SJCRH30 (cell line): ENCODE measurements at regions not wholly inside any gene's neighbourhood (a gene's known extent, or its start where the extent isn't known, plus 50 kb on each side); places are given as distances from the start of the nearest gene placed in this dataset.

ENCODE experiments used
- DNase-seq, 2 experiments: peaks; one replicate each; pipeline ENCODE4 v3.0.0-alpha.2; 2015 to 2020
- H3K27ac ChIP-seq: fragments of 250-450 bp; sonication (Bioruptor Pico); 2 replicates; pipeline ENCODE4 v1.5.1; 2020; ENCODE audit warnings: mild to moderate bottlenecking, moderate library complexity
- H3K27me3 ChIP-seq: fragments of 250-450 bp; sonication (Bioruptor Pico); 2 replicates; pipeline ENCODE4 v1.5.1; 2020; ENCODE audit warnings: mild to moderate bottlenecking, moderate library complexity
- H3K36me3 ChIP-seq: fragments of 250-450 bp; sonication (Bioruptor Pico); 2 replicates; pipeline ENCODE4 v1.5.1; 2020; ENCODE audit warnings: mild to moderate bottlenecking, moderate library complexity
- H3K4me1 ChIP-seq: fragments of 250-450 bp; sonication (Bioruptor Pico); 2 replicates; pipeline ENCODE4 v1.5.1; 2020; ENCODE audit warnings: mild to moderate bottlenecking, moderate library complexity
- H3K4me3 ChIP-seq: fragments of 250-450 bp; sonication (Bioruptor Pico); 2 replicates; pipeline ENCODE4 v1.5.1; 2020; ENCODE audit warnings: mild to moderate bottlenecking, moderate library complexity
- H3K9me3 ChIP-seq: fragments of 250-450 bp; sonication (Bioruptor Pico); replicated peaks from 2 replicates; pipeline ENCODE4 v1.5.1; 2020; ENCODE audit warnings: mild to moderate bottlenecking, moderate library complexity

DNA sequence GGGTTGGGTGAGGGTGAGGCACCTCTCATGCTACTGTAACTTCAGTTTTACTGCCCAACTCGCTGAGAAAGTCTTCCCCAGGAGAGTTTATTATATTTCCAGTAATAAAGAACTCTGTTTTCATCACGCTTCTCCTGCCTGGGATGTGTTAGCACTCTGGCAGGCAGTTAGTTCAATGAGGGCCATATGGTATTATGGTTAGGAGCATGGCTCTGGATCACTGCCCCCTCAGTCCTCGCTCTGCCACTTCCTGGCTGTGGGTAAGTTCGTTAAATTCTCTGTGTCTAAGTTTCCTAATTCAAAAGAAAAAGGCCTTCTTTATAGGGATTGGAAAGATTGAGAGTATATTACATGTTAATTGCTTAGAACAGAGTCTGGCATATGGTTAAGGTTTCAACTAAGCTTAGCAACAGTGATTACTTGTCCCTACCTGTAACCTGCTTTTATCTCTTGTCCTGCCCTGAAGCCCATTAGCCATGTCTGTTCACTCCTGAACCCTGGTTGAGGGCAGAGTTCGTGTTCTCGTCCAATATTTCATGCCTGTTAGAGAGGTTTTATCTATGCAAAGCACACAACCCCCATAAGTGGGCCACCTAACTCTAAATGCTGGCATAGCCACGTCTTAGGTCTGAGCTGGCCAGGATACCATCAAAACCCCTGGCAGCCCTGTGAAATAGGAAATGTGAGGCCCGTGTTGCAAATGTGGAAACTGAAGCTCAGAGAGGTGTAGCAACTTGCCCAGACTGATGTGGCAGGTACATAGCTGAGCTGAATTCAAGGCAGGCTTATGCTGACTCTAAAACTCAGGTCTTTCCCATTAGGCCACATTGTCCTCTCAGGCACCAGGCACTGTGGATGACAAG is 342.5 kb upstream of the JARID2 start:
- H3K36me3 ChIP-seq: no peaks in the 10 kb centered on the region
- DNase-seq: no peak
- no peaks in the 10 kb centered on the region for H3K9me3 ChIP-seq
- H3K27ac ChIP-seq: no peak overlapping the region
- no peaks in the 10 kb centered on the region for H3K4me1 ChIP-seq
- no peaks in the 10 kb centered on the region for H3K27me3 ChIP-seq
- H3K4me3 ChIP-seq: no peak overlapping the region

DNA sequence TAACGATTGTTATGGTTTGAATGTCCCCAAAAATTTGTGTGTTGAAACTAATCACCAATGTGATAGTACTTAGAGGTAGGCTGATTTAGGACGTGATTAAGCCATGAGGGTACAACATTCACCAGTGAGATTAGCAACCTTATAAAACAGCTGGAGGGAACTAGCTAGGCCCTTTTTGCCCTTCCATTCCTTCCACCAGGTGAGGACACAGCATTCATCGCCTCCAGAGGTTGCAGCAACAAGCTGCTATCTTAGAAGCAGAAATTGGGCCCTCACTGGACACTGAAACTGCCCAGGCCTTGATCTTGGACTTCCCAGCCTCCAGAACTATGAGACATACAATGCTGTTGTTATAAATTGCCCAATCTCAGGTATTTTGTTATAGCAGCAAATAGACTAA is 340.7 kb upstream of the JARID2 start:
- DNase-seq: no peak
- no peaks in the 10 kb centered on the region for H3K9me3 ChIP-seq
- H3K36me3 ChIP-seq: no peaks in the 10 kb centered on the region
- H3K27ac ChIP-seq: no peak overlapping the region
- H3K27me3 ChIP-seq: no peaks in the 10 kb centered on the region
- H3K4me1 ChIP-seq: no peaks in the 10 kb centered on the region
- H3K4me3 ChIP-seq: no peak overlapping the region

- Histone ChIP-seq H3K9me3 (no peaks in the 10 kb centered on the region), H3K4me1 (peaks cover 10% of the 10 kb centered on the region), H3K4me3 (no peak overlapping the region), H3K27me3 (no peaks in the 10 kb centered on the region), H3K27ac (no peak overlapping the region), H3K36me3 (no peaks in the 10 kb centered on the region)
- no peak for DNase-seq
These were observed 339.2 kb upstream of the JARID2 start for GRCh38 chr6:14906621-14907020.

DNA sequence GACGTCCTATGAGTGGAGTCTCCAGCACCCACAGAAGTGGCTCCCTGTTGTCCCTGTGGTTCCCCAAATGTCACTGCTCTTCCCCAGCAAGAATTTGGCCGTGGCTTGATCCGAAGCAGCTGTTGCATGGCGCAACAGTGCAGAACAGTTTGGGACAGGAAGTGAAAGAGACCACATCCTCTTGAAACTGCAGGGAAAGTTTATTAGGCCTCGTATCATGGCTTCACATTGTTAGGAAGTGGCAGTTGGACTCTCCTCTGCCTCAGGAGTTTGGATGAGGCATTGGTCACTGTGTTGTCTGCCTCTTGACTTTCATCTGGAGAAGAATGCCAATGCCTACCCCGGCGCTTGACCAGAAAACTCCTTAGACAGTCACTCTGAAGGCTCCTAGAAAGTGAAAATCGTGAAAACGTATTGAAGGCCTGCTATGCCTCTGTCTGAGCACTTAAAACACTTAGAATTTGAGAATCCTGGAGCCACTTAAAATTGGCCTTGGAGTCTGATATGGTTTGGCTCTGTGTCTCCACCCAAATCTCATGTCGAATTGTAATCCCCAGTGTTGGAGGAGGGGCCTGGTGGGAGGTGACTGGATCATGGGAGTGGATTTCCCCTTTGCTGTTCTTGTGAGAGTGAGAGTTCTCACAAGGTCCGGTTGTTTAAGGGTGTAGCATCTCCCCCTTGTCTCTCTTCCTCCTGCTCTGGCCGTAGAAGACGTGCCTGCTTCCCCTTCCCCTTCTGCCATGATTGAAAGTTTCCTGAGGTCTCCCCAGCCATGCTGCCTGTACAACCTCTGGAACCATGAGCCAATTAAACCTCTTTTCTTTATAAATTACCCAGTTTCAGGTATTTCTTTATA is 334.9 kb upstream of the JARID2 start:
- peaks cover 10% of the 10 kb centered on the region for H3K4me1 ChIP-seq
- DNase-seq: peak; percentile 43 to 69
- H3K27me3 ChIP-seq: no peaks in the 10 kb centered on the region
- no peaks in the 10 kb centered on the region for H3K36me3 ChIP-seq
- no peak overlapping the region for H3K4me3 ChIP-seq
- H3K27ac ChIP-seq: peak overlapping the region; percentile 76
- no peaks in the 10 kb centered on the region for H3K9me3 ChIP-seq

DNA sequence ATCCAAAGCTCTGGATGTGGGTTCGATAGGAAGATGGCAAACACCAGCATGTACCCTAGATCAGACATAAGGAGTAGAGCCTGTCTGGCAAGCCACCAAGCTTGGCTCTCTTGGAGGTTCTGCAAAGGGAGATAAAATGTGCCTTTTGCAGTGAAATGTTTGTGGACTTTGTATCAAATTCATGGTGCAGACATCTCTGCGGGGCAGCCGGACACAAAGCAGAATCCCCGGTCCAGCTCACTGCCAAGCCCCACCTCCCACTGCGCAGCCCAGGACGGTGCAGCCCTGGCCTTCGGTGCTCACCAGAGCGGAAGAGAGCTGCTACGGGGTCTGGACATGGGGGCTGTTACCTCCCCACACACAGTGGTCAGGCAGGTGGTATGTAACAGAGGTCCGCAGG is 333.6 kb upstream of the JARID2 start:
- no peak overlapping the region for H3K4me3 ChIP-seq
- H3K36me3 ChIP-seq: no peaks in the 10 kb centered on the region
- peaks cover 13% of the 10 kb centered on the region for H3K4me1 ChIP-seq
- no peak for DNase-seq
- H3K27me3 ChIP-seq: no peaks in the 10 kb centered on the region
- H3K9me3 ChIP-seq: no peaks in the 10 kb centered on the region
- H3K27ac ChIP-seq: no peak overlapping the region

DNA sequence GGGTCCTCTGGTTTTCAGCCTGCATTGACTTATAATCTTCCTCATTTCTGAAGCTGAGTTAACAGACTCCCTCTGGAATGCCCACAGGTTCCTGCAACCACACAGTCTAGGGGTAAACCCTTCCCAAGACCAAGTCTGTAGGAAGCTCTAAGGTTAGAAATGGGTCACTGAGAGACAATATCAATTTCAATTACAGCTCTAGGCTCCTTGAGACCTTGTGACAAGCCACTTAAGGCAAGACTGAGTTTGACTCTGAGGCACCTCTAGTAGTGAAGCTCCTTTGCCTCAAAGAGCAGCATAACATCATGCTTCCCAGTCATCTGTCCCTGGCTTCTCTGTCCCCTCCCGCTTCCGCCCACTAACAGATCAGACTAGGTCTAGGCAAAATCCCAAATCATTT is 333.2 kb upstream of the JARID2 start:
- DNase-seq: no peak
- no peaks in the 10 kb centered on the region for H3K9me3 ChIP-seq
- no peaks in the 10 kb centered on the region for H3K27me3 ChIP-seq
- H3K4me3 ChIP-seq: no peak overlapping the region
- peaks cover 14% of the 10 kb centered on the region for H3K4me1 ChIP-seq
- no peak overlapping the region for H3K27ac ChIP-seq
- no peaks in the 10 kb centered on the region for H3K36me3 ChIP-seq

DNA sequence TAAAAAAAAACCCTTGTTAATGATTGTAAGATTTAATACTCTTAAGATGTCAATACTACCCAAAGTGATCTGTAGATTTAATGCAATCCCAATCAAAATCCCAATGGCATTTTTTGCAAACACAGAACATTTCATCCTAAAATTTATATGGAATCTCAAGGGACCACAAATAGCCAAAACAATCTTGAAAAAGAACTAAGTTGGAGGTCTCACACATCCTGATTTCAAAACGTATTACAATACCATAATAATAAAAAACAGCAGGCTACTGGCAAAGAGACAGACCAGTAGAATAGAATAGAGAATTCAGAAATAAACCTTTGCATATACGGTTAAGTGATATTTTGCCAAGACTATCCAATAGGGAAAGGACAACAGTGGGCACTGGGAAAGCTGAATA is 331.9 kb upstream of the JARID2 start:
- H3K36me3 ChIP-seq: no peaks in the 10 kb centered on the region
- H3K27me3 ChIP-seq: no peaks in the 10 kb centered on the region
- peaks cover 14% of the 10 kb centered on the region for H3K4me1 ChIP-seq
- no peak overlapping the region for H3K27ac ChIP-seq
- H3K4me3 ChIP-seq: no peak overlapping the region
- no peak for DNase-seq
- no peaks in the 10 kb centered on the region for H3K9me3 ChIP-seq

- H3K9me3 ChIP-seq: no peaks in the 10 kb centered on the region
- no peaks in the 10 kb centered on the region for H3K36me3 ChIP-seq
- no peak overlapping the region for H3K27ac ChIP-seq
- DNase-seq: no peak
- H3K4me3 ChIP-seq: no peak overlapping the region
- peaks cover 5% of the 10 kb centered on the region; the same call in 1 of the 2 replicates for H3K4me1 ChIP-seq
- H3K27me3 ChIP-seq: no peaks in the 10 kb centered on the region
These were observed 329.7 kb upstream of the JARID2 start for GRCh38 chr6:14915888-14916832.

GRCh38 chr6:14917109-14917910 is 328.6 kb upstream of the JARID2 start:
- no peak overlapping the region for H3K4me3 ChIP-seq
- H3K27me3 ChIP-seq: no peaks in the 10 kb centered on the region
- H3K27ac ChIP-seq: no peak overlapping the region
- 0 out of 2 replicates have a peak, but pooled peaks cover 4% of the 10 kb centered on the region for H3K4me1 ChIP-seq
- no peaks in the 10 kb centered on the region for H3K36me3 ChIP-seq
- DNase-seq: peak in 1 of 2 experiments; percentile 10
- H3K9me3 ChIP-seq: no peaks in the 10 kb centered on the region

DNA sequence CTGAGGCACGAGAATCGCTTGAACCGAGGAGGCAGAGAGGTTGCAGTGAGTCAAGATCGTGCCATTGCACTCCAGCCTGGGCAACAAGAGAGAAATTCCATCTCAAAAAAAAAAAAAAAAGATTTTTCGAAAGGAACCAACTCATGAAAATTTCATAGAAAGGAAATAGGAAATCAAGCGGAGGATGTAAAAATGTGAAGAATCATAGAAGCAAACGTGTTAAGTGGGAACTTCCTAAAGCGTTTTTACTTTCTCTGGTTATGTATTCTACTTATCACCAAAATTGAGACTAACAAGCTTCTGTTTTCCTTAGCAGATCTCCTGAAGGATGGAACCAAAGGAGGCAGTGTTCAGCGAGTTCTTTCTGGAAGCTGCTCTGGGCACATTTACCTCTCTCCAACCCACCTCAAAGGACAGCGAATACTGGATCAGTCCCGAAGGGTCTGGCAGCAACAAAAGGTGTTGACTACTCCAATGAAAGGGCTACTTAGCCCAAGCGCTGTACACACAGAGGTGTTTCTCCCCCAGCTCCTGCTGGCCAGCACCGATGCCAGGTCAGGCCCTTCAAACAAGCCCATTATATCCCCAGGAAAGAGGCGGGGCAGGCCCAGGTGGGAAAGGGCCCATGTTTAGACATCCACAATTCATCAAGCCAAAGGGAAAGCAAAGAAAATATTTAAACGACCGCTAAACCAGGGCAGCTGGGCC is 327.5 kb upstream of the JARID2 start:
- H3K4me1 ChIP-seq: 0 out of 2 replicates have a peak, but pooled peaks cover 4% of the 10 kb centered on the region
- H3K9me3 ChIP-seq: no peaks in the 10 kb centered on the region
- H3K27ac ChIP-seq: no peak overlapping the region
- no peaks in the 10 kb centered on the region for H3K36me3 ChIP-seq
- DNase-seq: no peak
- no peaks in the 10 kb centered on the region for H3K27me3 ChIP-seq
- H3K4me3 ChIP-seq: no peak overlapping the region

DNA sequence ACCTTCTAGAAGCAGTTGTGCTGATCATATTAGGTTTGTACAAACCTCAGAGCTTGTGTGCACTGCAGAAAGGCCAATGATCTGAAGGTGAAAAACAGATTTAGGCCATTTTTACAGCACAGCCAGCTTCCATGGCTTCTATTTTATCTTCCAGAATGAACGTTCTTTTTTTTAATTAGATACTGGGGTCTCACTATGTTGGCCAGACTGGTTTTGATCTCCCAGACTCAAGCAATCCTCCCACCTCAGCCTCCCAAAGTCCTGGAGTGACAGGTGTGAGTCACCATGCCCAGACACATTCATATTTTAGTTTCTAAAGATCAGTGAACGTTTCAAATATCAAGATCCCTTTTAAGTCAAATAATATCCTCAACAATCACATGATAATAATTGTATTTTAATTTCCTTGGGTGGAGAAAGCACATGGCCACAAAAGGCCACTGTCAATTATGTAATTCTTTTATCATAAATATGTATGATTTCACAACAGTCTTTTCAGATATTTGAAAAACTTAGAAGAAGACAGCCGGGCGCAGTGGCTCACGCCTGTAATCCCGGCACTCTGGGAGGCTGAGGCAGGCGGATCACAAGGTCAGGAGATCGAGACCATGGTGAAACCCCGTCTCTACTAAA is 326.7 kb upstream of the JARID2 start:
- no peak for DNase-seq
- Histone ChIP-seq H3K27me3 (no peaks in the 10 kb centered on the region), H3K9me3 (no peaks in the 10 kb centered on the region), H3K4me3 (no peak overlapping the region), H3K27ac (no peak overlapping the region), H3K4me1 (peaks cover 9% of the 10 kb centered on the region), H3K36me3 (no peaks in the 10 kb centered on the region)

DNA sequence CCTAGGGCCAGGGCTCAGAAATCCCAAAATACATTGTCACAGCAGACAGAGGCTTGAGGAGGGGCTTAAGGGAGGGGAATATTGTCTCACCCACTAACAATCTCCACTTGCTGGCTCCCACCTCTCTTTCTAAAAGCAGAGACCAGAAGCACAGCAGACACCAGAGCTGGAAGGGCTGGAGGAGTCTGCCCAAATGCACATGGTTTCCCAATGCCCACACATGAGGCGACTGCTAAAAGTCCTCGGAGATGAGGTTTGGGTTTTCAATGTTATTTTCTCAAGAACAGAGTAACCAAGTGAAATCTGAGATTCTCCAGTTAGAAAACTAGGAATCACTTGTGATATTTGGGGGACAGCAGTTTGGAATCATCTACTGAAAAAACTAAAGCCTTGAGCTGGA is 325.6 kb upstream of the JARID2 start:
- Histone ChIP-seq H3K27me3 (no peaks in the 10 kb centered on the region), H3K27ac (no peak overlapping the region), H3K9me3 (no peaks in the 10 kb centered on the region), H3K4me1 (peaks cover 17% of the 10 kb centered on the region), H3K4me3 (no peak overlapping the region), H3K36me3 (no peaks in the 10 kb centered on the region)
- no peak for DNase-seq

DNA sequence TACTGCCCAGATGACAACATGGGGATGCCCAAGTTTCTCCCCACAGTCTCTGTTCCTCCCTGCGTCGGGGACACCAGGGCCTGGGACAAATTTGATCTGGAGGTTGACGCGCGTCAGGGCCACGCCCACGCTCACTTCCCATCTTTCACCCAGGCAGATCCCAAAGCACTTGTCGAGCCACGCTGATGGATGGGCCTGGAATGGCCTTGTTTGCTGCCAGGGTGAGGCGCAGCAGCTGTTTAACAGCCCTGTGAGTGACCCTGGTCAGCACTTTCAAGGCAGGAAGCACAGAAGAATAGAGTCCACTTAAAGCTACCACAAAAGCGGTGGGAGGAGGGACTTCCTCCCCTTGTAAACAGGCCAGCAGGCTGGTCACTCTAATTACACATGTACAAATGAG is 324.7 kb upstream of the JARID2 start:
- peak; percentile 32 to 56 for DNase-seq
- H3K27ac ChIP-seq: no peak overlapping the region

More for the DNA sequence above, 324.7 kb upstream of the JARID2 start:
- Histone ChIP-seq H3K4me3 (no peak overlapping the region), H3K36me3 (no peaks in the 10 kb centered on the region), H3K4me1 (peaks cover 21% of the 10 kb centered on the region), H3K9me3 (no peaks in the 10 kb centered on the region), H3K27me3 (no peaks in the 10 kb centered on the region)
